TTC549 (cell line): ENCODE measurements at regions not wholly inside any gene's neighbourhood (a gene's known extent, or its start where the extent isn't known, plus 50 kb on each side); places are given as distances from the start of the nearest gene placed in this dataset.

ENCODE experiments used
- FAIRE-seq: peaks from 2 replicates; lab custom pipeline; 2012; peaks lifted over from hg19 to GRCh38; lab: Jason Lieb, UNC

GRCh38 chr3:132189601-132190000, 127.6 kb upstream of the ACP3 start:
- no peak for FAIRE-seq

GRCh38 chr3:132196113-132196512, 121.1 kb upstream of the ACP3 start:
- FAIRE-seq: no peak

DNA sequence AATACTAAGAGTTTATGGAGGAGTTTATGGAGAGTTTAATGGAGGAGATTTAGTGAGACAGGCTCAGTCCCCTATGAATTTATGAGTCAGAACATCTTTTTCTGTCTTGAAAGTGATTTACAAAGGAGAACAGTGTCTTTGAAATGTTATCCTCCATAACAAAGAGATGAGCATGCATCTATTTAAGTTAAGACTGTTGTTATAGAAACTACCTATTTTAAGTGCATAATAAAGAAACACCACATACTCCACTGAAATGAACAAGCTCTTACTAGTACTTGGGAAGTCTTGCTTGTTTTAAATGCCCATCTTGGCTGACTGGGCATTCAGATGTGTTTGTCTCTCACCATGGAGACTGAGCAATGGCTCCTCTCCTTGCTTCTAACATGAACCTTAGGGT, 118.7 kb upstream of the ACP3 start:
- FAIRE-seq: no peak

- no peak for FAIRE-seq
Measured at GRCh38 chr3:132199451-132199850, 117.8 kb upstream of the ACP3 start.

DNA sequence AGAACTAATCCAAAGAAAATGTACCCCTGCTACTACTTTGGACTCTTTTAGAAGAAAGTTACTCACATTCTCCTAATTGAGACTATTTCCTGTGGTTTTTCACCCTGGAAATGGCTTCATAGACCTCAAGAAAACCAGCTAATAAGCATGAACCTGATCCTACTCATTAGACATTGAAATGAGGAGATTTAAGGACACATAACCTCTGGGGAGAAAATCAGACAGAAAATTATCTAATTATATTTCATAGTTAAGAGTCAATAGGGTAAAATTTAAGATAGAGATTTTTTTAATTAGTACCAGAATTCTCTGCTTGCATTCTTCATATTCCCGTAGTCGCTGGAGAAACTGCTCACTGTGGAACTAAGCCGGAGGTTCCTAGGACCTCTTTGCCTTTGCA, 114.6 kb upstream of the ACP3 start:
- FAIRE-seq: no peak

DNA sequence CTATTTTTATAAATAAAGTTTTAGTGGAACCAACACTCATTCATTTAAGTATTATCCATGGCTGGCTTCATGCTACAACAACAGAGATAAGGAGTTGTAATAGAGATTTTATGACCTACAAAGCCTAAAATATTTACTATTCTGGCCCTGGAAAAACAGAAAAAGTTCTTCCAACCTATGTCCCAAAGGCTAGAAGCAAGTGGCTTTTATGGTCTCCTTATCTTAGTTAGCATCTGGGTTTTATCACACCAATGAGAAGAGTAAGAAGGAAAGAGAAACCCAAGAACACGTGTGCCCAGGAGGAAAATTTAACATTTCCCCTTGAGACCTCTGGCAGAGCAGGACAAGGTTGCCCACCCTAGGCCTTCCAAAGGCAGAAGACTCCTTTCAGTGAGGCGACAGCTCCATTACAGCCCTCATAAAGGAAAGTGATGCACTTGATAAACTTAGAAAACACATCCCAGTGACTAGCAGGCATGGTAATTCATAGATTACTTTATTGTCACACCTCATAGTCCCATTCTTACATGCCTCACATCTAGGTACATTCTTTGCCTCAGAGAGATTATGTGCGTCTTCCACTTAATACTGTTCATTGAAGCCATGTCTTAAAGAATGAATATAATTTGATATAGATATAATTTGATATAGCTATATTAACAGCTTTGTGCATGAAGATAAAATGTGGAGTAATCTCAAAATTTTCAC, 113.2 kb upstream of the ACP3 start:
- FAIRE-seq: no peak

DNA sequence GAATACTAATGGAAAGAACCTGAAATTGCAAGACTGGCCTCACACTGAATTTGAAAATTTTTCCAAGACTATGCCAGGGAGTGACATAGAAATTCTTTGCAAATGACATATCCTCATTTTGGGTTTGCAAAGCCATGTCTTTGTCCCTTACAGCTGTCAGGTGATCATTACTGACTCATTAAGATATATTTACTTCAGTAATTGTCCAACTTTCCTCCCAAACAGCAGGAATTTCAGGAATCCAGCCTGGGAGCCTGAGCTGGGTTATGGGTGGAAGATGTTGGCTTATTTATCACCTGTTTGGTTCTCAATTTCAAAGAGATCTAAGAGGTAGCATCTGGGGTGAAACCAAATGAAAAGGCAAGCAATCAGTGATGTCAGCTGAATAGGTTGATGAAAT, 111.6 kb upstream of the ACP3 start:
- no peak for FAIRE-seq

- FAIRE-seq: no peak
Measured at GRCh38 chr3:132209855-132210254, 107.4 kb upstream of the ACP3 start.

GRCh38 chr3:132210476-132211346, 106.5 kb upstream of the ACP3 start:
- FAIRE-seq: no peak

- FAIRE-seq: no peak
Measured at GRCh38 chr3:132211896-132212295, 105.3 kb upstream of the ACP3 start.

GRCh38 chr3:132218817-132219755, 98.1 kb upstream of the ACP3 start:
- FAIRE-seq: no peak

- no peak for FAIRE-seq
Measured at GRCh38 chr3:132220986-132221385, 96.2 kb upstream of the ACP3 start.

DNA sequence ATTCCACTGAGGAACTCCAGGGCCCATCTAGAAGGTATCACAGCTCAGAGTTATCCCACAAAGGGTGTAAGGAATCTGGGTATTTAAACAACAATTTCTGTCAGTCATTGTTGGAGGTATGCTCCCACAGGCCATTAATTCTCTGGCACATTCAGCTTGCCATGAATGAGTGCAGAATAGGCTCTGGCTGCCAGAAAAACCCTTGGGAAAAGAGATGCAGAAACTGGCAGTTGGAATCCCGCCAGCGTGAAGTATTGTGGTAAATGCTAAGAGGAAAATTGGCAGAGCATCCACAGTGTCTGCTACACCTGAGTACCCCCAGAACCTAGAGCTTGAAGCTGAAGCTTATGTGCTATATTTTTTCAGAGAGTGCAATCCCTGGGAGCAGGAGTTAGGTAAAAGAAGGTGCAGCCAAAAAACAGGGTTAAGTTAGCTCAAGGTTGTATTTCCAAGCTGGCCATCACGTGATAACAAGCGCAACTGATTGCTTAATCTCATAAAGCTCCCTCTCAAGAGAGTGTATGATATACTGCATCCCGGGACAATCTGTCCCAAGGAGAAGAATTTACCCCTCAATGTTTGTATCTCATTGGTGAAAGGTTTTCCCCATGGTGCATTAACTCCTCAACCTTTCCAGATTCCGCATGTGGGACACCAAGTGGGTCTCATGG, 94.2 kb upstream of the ACP3 start:
- no peak for FAIRE-seq

DNA sequence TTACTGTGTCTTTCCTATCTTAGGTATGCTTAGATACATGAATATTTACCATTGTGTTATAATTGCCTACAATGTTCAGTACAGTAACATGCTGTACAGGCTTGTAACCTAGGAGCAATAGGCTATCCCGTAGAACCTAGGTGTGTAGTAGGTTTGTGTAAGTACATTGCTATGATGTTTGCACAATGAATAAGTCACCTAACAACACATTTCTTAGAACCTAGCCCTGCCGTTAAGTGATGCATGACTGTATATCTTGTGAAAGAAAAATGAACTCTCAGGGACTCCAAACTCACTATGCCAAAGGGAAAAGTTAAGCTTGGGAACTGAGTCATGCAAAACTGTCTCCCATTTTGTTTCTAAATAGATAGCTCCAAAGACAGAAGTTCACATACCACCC, 91.5 kb upstream of the ACP3 start:
- FAIRE-seq: no peak

- FAIRE-seq: no peak
Measured at GRCh38 chr3:132228923-132229322, 88.3 kb upstream of the ACP3 start.

DNA sequence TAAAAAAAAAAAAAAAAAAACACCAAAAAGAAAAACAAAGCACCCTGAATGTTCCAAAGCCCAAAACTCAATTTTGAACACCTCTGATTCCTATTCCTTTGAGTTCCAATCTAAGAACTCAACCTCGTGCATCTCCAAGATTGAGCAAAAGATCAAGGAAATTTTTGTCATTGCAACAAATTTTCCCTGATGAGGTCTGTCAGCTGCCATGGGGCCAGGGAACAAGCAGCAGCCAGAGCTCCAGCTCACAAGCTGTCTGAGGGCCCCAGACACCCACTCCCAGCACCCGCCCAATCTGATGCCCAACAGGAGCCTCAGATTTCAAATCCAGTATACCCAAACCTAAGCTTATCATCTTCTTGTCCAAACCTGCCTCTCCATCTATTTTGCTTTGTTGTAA, 87.6 kb upstream of the ACP3 start:
- no peak for FAIRE-seq

DNA sequence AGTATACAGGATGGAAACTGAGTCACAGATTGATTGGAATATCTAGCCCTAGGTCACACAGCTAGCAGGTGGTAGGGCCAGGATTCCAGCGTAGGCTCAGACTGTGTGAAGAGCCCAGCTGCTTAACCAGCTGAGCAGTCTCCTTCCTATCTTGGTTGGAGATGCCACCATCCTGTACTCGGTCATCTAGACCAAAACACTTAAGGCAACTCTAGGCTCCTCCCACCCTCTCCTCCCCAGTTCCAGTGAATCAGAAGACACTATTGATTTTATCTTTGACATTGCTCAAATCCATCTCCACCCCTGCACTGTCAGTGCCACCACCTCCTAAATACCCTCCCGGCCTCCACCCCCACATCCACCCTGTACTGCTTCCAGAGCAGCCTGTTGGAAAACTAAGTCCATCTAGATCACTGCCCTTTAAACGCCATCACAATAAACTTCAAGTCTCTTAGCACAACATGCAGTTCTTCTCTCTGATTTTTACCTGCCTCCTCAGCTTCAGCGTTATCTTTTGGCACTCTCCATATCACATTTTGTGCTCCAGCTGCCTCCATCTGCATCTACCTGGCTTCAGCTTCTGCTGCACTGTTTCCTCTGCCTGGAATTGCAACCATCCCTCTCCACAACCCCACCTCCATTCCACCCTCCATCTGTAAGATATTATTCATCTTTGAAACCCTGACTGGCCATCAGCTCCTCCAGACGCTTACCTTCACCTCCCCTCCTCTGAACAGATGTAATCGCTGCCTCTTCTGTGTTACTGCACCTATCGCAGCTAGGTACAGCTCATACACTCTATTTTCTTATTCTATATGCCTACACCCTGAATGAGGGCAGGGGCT, 86.8 kb upstream of the ACP3 start:
- no peak for FAIRE-seq

DNA sequence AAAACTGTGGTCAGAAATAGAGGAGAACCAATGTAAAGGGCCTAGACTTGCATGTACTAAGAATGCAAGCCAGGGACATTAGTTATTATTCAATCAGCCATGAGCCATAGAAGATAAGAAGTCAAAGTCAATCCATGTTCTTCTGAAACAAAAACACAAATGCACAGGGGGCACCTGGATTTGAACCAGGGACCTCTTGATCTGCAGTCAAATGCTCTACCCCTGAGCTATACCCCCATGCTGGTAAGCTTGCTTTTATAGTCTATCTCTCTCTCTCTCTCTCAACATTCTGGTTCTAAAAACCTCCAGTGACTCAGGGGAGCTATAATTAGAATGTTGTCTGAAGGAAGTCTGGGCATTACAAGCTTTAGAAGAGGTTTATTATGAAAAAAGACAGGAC, 85.6 kb upstream of the ACP3 start:
- FAIRE-seq: no peak

DNA sequence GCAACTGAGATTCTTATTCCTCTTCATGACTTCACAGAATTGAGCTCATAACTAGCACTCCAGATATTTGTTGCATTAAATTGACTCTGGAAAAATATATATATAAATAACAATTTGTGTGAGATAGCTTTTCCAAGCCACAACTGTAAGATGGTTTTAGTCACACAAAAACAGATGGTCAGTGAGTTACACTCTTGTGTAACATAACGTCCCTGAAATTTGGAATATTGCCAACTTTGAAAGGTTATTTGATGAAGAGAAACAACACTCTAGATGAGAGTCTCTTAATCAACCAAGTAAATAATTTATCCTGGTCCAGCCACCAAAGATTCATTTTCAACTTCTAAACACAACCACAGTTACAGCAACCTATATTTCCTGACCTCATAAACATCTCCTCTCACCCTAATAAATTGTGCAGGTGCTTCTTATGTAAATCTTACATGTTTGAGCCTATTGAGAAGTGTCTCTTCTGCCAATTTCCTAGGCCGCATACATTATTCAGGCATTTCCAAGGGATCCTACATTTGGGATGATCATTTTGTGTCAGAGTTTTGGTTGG, 84.9 kb upstream of the ACP3 start:
- no peak for FAIRE-seq

GRCh38 chr3:132236701-132237651, 80.2 kb upstream of the ACP3 start:
- FAIRE-seq: no peak
